Peyer's patch (tissue), 4 donors: ENCODE measurements at regions not wholly inside any gene's neighbourhood (a gene's known extent, or its start where the extent isn't known, plus 50 kb on each side); places are given as distances from the start of the nearest gene placed in this dataset.

ENCODE experiments used
- CTCF ChIP-seq, 6 experiments: fragments of 450-650 bp in 4 of 6; fragments of 200-600 bp in 2 of 6; sonication (generic) in 1 of 6; IDR thresholded peaks; one replicate each; pipeline ENCODE4 v1.5.1; 2017 to 2019; ENCODE audit warnings: antibody characterized with exemption in 6 of 6, mild to moderate bottlenecking in 3 of 6, moderate library complexity in 1 of 6
- POLR2A ChIP-seq, 2 donors: fragments of 450-650 bp; IDR thresholded peaks; one replicate each; pipeline ENCODE4 v1.5.1; 2017; ENCODE audit warnings: antibody characterized with exemption in 2 of 2, mild to moderate bottlenecking in 2 of 2, moderate library complexity in 2 of 2

- TF ChIP-seq CTCF (IDR thresholded peaks at IDR 0.05) (no peak), POLR2A (IDR thresholded peaks at IDR 0.05) (no peak)
Measured at GRCh38 chr6:150761771-150762170, 103.7 kb upstream of the MTHFD1L start.
